C4-2B (cell line): ENCODE measurements at regions not wholly inside any gene's neighbourhood (a gene's known extent, or its start where the extent isn't known, plus 50 kb on each side); places are given as distances from the start of the nearest gene placed in this dataset.
"Not testable (repeated sequence)": the region's sequence is repeated elsewhere in the genome, so short reads cannot be mapped to it uniquely, and the experiment has no call there.

Source experiments
- CTCF ChIP-seq: fragments of 450-650 bp; conservative IDR thresholded peaks from 2 replicates; pipeline ENCODE4 v1.5.1; 2017; ENCODE audit warnings: mild to moderate bottlenecking
- ZFX ChIP-seq: fragments of 450-650 bp; IDR thresholded peaks from 2 replicates; pipeline ENCODE4 v1.6.1; 2017

DNA sequence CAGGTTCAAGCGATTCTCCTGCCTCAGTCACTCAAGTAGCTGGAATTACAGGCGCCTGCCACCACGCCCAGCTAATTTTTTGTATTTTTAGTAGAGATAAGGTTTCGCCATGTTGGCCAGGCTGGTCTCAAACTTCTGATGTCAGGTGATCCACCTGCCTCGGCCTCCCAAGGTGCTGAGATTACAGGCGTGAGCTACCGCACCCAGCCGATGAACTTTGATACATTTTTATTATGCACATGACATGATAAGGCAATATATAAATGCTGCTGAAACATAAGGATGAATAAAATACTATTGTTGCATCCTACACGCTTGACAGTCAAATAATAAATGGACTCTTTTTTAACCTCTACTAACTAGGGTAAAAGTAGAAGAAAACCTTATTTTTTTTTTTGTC, 1380.4 kb upstream of the SLC39A10 start:
- not testable (repeated sequence) for TF ChIP-seq ZFX, CTCF
